ENCODE measurements at regions not wholly inside any gene's neighbourhood (a gene's known extent, or its start where the extent isn't known, plus 50 kb on each side); places are given as distances from the start of the nearest gene placed in this dataset.
"Not testable (repeated sequence)": the region's sequence is repeated elsewhere in the genome, so short reads cannot be mapped to it uniquely, and the experiment has no call there.

- H2BK120ac ChIP-seq (replicated peaks; ENCODE audit: low read depth, low read length); CTCF ChIA-PET (ENCODE audit: partially characterized antibody); H3K23ac ChIP-seq (ENCODE audit: insufficient read length): not testable (repeated sequence)
Observed at GRCh38 chr22:11825009-11825408, 3703.0 kb upstream of the OR11H1 start.

GRCh38 chr22:11826000-11826399 lies 3702.0 kb upstream of the OR11H1 start:
- H3K23ac ChIP-seq (ENCODE audit: insufficient read length); H3K56ac ChIP-seq (replicated peaks; ENCODE audit: insufficient read length, low read depth, low read length); H3K79me1 ChIP-seq (ENCODE audit: low read depth, low read length); H2BK5ac ChIP-seq (ENCODE audit: low read depth, low read length); H2BK12ac ChIP-seq (ENCODE audit: low read depth, low read length); CTCF ChIA-PET (ENCODE audit: partially characterized antibody); H2BK20ac ChIP-seq (ENCODE audit: low read length); H3K27ac ChIP-seq (ENCODE audit: low read depth, low read length); H2BK120ac ChIP-seq (replicated peaks; ENCODE audit: low read depth, low read length); H4K91ac ChIP-seq (replicated peaks; ENCODE audit: insufficient read length, low read length); H2BK15ac ChIP-seq (ENCODE audit: low read length); H2AFZ ChIP-seq (ENCODE audit: low read length); H4K20me1 ChIP-seq (replicated peaks in 1 of 2; ENCODE audit: control insufficient read depth in 1 of 2, insufficient read depth in 2 of 2, low read length in 2 of 2); H3K14ac ChIP-seq (ENCODE audit: insufficient read length); H3K4me1 ChIP-seq (replicated peaks in 1 of 4; ENCODE audit: control insufficient read depth in 3 of 4, insufficient read depth in 4 of 4, low read length in 3 of 4); H4K5ac ChIP-seq (ENCODE audit: insufficient read length, low read depth, low read length); H3K36me3 ChIP-seq (ENCODE audit: control insufficient read depth in 2 of 4, insufficient read depth in 4 of 4, low read length in 3 of 4); H3K79me2 ChIP-seq (ENCODE audit: control insufficient read depth in 1 of 2, insufficient read depth in 2 of 2, low read length in 2 of 2); H3K23me2 ChIP-seq (ENCODE audit: low read depth, low read length); DNase-seq (ENCODE audit: low read depth in 1 of 2, low spot score in 2 of 2); H3K18ac ChIP-seq (ENCODE audit: extremely low read depth, low read length); H3K9ac ChIP-seq (replicated peaks in 1 of 4; ENCODE audit: extremely low read depth in 1 of 4, low read depth in 3 of 4, low read length in 3 of 4); H3K27me3 ChIP-seq (replicated peaks in 1 of 4; ENCODE audit: control insufficient read depth in 3 of 4, extremely low read depth in 1 of 4, insufficient read depth in 3 of 4, low read length in 3 of 4); H3K4ac ChIP-seq (replicated peaks; ENCODE audit: insufficient read length, low read depth, low read length); POLR2A ChIA-PET (ENCODE audit: partially characterized antibody); H2AK5ac ChIP-seq (ENCODE audit: low read depth, low read length); H3K4me3 ChIP-seq (ENCODE audit: extremely low read depth in 1 of 4, insufficient read depth in 2 of 4, low read depth in 3 of 4, low read length in 4 of 4); H4K8ac ChIP-seq (ENCODE audit: extremely low read depth, insufficient read depth, low read length); H3K4me2 ChIP-seq (ENCODE audit: insufficient read depth in 1 of 2, low read depth in 2 of 2, low read length in 2 of 2); FAIRE-seq: not testable (repeated sequence)
- peaks cover 0 to 39% of the 10 kb centered on the region in 2 experiments; a peak in 2 of 4 replicates for H3K9me3 ChIP-seq (ENCODE audit: insufficient read depth in 2 of 2, low read depth in 1 of 2, low read length in 1 of 2)
- 60% methylated on average over 2 of the region's 2 CpGs; no CpG with 5 or more reads in 1 of the 2 experiments for WGBS, 2 experiments (ENCODE audit: extremely low coverage in 1 of 2, insufficient coverage in 1 of 2, insufficient read length in 1 of 2, insufficient replicate concordance in 2 of 2, low coverage in 1 of 2, low lambda C conversion rate in 2 of 2, missing lambda C conversion rate in 1 of 2)

More at GRCh38 chr22:11825009-11825408, 3703.0 kb upstream of the OR11H1 start:
- H2AFZ ChIP-seq (ENCODE audit: low read length); H3K56ac ChIP-seq (replicated peaks; ENCODE audit: insufficient read length, low read depth, low read length); H4K20me1 ChIP-seq (replicated peaks in 1 of 2; ENCODE audit: control insufficient read depth in 1 of 2, insufficient read depth in 2 of 2, low read length in 2 of 2); H2BK12ac ChIP-seq (ENCODE audit: low read depth, low read length); H3K9ac ChIP-seq (replicated peaks in 1 of 4; ENCODE audit: extremely low read depth in 1 of 4, low read depth in 3 of 4, low read length in 3 of 4); H3K79me1 ChIP-seq (ENCODE audit: low read depth, low read length); H3K79me2 ChIP-seq (ENCODE audit: control insufficient read depth in 1 of 2, insufficient read depth in 2 of 2, low read length in 2 of 2); H3K4me3 ChIP-seq (ENCODE audit: extremely low read depth in 1 of 4, insufficient read depth in 2 of 4, low read depth in 3 of 4, low read length in 4 of 4); H3K27me3 ChIP-seq (replicated peaks in 1 of 4; ENCODE audit: control insufficient read depth in 3 of 4, extremely low read depth in 1 of 4, insufficient read depth in 3 of 4, low read length in 3 of 4); H3K14ac ChIP-seq (ENCODE audit: insufficient read length); H3K18ac ChIP-seq (ENCODE audit: extremely low read depth, low read length); H3K27ac ChIP-seq (ENCODE audit: low read depth, low read length); H4K5ac ChIP-seq (ENCODE audit: insufficient read length, low read depth, low read length); H4K91ac ChIP-seq (replicated peaks; ENCODE audit: insufficient read length, low read length); H3K4ac ChIP-seq (replicated peaks; ENCODE audit: insufficient read length, low read depth, low read length); H3K4me1 ChIP-seq (replicated peaks in 1 of 4; ENCODE audit: control insufficient read depth in 3 of 4, insufficient read depth in 4 of 4, low read length in 3 of 4); H3K4me2 ChIP-seq (ENCODE audit: insufficient read depth in 1 of 2, low read depth in 2 of 2, low read length in 2 of 2); H2AK5ac ChIP-seq (ENCODE audit: low read depth, low read length); H3K36me3 ChIP-seq (ENCODE audit: control insufficient read depth in 2 of 4, insufficient read depth in 4 of 4, low read length in 3 of 4); H2BK15ac ChIP-seq (ENCODE audit: low read length); DNase-seq (ENCODE audit: low read depth in 1 of 2, low spot score in 2 of 2); H4K8ac ChIP-seq (ENCODE audit: extremely low read depth, insufficient read depth, low read length); POLR2A ChIA-PET (ENCODE audit: partially characterized antibody); H3K23me2 ChIP-seq (ENCODE audit: low read depth, low read length); H2BK20ac ChIP-seq (ENCODE audit: low read length); FAIRE-seq; H2BK5ac ChIP-seq (ENCODE audit: low read depth, low read length): not testable (repeated sequence)
- H3K9me3 ChIP-seq (ENCODE audit: insufficient read depth in 2 of 2, low read depth in 1 of 2, low read length in 1 of 2), result peaks cover 0 to 40% of the 10 kb centered on the region in 2 experiments; a peak in 2 of 4 replicates
- 100% methylated on average over 4 of the region's 30 CpGs; no CpG with 5 or more reads in 1 of the 2 experiments for WGBS, 2 experiments (ENCODE audit: extremely low coverage in 1 of 2, insufficient coverage in 1 of 2, insufficient read length in 1 of 2, insufficient replicate concordance in 2 of 2, low coverage in 1 of 2, low lambda C conversion rate in 2 of 2, missing lambda C conversion rate in 1 of 2)
